Naive thymus-derived CD4-positive, alpha-beta T cell (primary cell): ENCODE measurements at regions not wholly inside any gene's neighbourhood (a gene's known extent, or its start where the extent isn't known, plus 50 kb on each side); places are given as distances from the start of the nearest gene placed in this dataset.

Experiments used
- ATAC-seq: fragments of 150-1000 bp; cut with Tn5 transposase; 2 replicates; pipeline ENCODE4 v1.10.0; 2021; ENCODE audit warnings: mild to moderate bottlenecking, moderate library complexity
- CTCF ChIA-PET: fragments of 350-600 bp; sonication (Branson Sonifier 250); formaldehyde crosslinking; loops from one replicate; lab custom pipeline; 2021; ENCODE audit warnings: antibody characterized with exemption; lab: Charles Lee
- POLR2A ChIA-PET: fragments of 350-600 bp; sonication (Branson Sonifier 250); formaldehyde crosslinking; loops from one replicate; lab custom pipeline; 2021; ENCODE audit warnings: antibody characterized with exemption, inconsistent platforms; lab: Charles Lee
- DNase-seq, 9 donors: peaks; one replicate each; pipeline versions ENCODE4 v3.0.0 to v3.0.0-alpha.2; 2020 to 2022; ENCODE audit warnings: mixed read lengths in 1 of 9
- H3K27ac ChIP-seq: one replicate; pipeline ENCODE4 v1.7.0; 2013; ENCODE audit warnings: mild to moderate bottlenecking, low read depth, low read length, moderate library complexity
- H3K27me3 ChIP-seq, 2 donors: one replicate each; pipeline ENCODE4 v1.7.0; 2013; ENCODE audit warnings: low read length in 2 of 2, mild to moderate bottlenecking in 2 of 2, moderate library complexity in 2 of 2; ENCODE audit not compliant: control insufficient read depth in 2 of 2, insufficient read depth in 2 of 2
- H3K36me3 ChIP-seq, 3 experiments: 1 replicate in 2 of 3; 2 replicates in 1 of 3; pipeline ENCODE4 v1.7.0; 2013; ENCODE audit warnings: low read length in 3 of 3, mild to moderate bottlenecking in 3 of 3, moderate library complexity in 1 of 3; ENCODE audit not compliant: insufficient read depth in 3 of 3, control insufficient read depth in 2 of 3
- H3K4me1 ChIP-seq, 2 donors: one replicate each; pipeline ENCODE4 v1.7.0; 2013; ENCODE audit warnings: low read length in 2 of 2, mild to moderate bottlenecking in 2 of 2, moderate library complexity in 1 of 2; ENCODE audit not compliant: control insufficient read depth in 2 of 2, insufficient read depth in 2 of 2
- H3K4me3 ChIP-seq: 2 replicates; pipeline ENCODE4 v1.7.0; 2013; ENCODE audit warnings: mild to moderate bottlenecking, low read length
- H3K9me3 ChIP-seq, 3 experiments: 1 replicate in 2 of 3; 2 replicates in 1 of 3; pipeline ENCODE4 v1.7.0; 2013; ENCODE audit warnings: low read length in 3 of 3; ENCODE audit not compliant: control insufficient read depth in 2 of 3
- H3K27ac Mint-ChIP-seq, 9 donors: one replicate each; pipeline ENCODE4 v1.8.0; 2020 to 2022; ENCODE audit warnings: mixed read lengths in 9 of 9, mild to moderate bottlenecking in 8 of 9, moderate library complexity in 5 of 9, inconsistent platforms in 2 of 9
- H3K27me3 Mint-ChIP-seq, 5 donors: one replicate each; pipeline ENCODE4 v1.8.0; 2021 to 2022; ENCODE audit warnings: mixed read lengths in 5 of 5, mild to moderate bottlenecking in 1 of 5
- H3K36me3 Mint-ChIP-seq, 5 donors: one replicate each; pipeline ENCODE4 v1.8.0; 2020 to 2022; ENCODE audit warnings: mixed read lengths in 5 of 5, mild to moderate bottlenecking in 3 of 5, inconsistent platforms in 1 of 5
- H3K4me1 Mint-ChIP-seq, 7 donors: one replicate each; pipeline ENCODE4 v1.8.0; 2020 to 2022; ENCODE audit warnings: mixed read lengths in 7 of 7, mild to moderate bottlenecking in 3 of 7, inconsistent platforms in 1 of 7
- H3K4me3 Mint-ChIP-seq, 10 donors: one replicate each; pipeline ENCODE4 v1.8.0; 2020 to 2022; ENCODE audit warnings: mild to moderate bottlenecking in 10 of 10, mixed read lengths in 10 of 10, moderate library complexity in 6 of 10, inconsistent platforms in 2 of 10
- H3K9me3 Mint-ChIP-seq, 11 donors: one replicate each; pipeline ENCODE4 v1.8.0; 2020 to 2022; ENCODE audit warnings: mixed read lengths in 11 of 11, mild to moderate bottlenecking in 4 of 11, inconsistent platforms in 1 of 11, moderate library complexity in 1 of 11
- intact Hi-C, 2 donors: fragments of 100-400 bp; cut with micrococcal nuclease; formaldehyde crosslinking; loops; one replicate each; pipeline ENCODE4 v1.15.1; 2023

DNA sequence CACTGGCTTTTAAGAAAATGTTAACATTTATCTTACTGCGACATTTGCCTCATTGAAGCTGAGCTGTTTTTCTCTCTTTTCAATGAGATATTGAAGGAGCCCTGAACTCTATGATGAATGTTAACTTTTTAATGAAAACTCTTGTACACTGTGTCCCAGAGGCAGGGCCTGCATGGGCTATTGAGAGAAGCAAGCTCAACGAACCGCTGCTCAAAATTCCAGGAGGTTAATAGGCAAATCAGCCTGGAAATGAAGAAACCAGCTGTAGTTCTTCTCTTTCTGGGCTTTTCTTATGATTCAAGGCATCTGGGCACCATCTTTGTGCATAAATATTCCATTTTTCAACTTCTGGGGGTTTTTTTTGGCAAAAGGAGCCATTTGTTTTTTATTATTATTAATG is 168.4 kb upstream of the NPVF start:
- intact Hi-C loops: no loop called here
- H3K9me3 Mint-ChIP-seq: no peaks in the 10 kb centered on the region
- Histone ChIP-seq H3K27ac (no peak overlapping the region), H3K27me3 (no peaks in the 10 kb centered on the region), H3K4me1 (no peaks in the 10 kb centered on the region), H3K36me3 (no peaks in the 10 kb centered on the region), H3K9me3 (no peaks in the 10 kb centered on the region), H3K4me3 (no peak overlapping the region)
- H3K4me1 Mint-ChIP-seq: no peaks in the 10 kb centered on the region
- no peak overlapping the region for H3K4me3 Mint-ChIP-seq
- ATAC-seq: no peak
- DNase-seq: no peak
- POLR2A ChIA-PET: no interaction called here
- peaks cover 3 to 12% (median 7%) of the 10 kb centered on the region in 5 donors for H3K27me3 Mint-ChIP-seq
- no peak overlapping the region for H3K27ac Mint-ChIP-seq
- CTCF ChIA-PET: interaction anchor here (1.0 to 9.5 kb wide), 3 partner anchors 8 to 176 kb away, joined by 3 to 158 read pairs (median 3); no protein-coding TSS in a partner anchor
- peaks cover 0 to 3% (median 0%) of the 10 kb centered on the region in 5 donors for H3K36me3 Mint-ChIP-seq

- H3K27me3 ChIP-seq: no peaks in the 10 kb centered on the region
- POLR2A ChIA-PET: no interaction called here
- Mint-ChIP-seq H3K9me3 (no peaks in the 10 kb centered on the region), H3K27ac (no peak overlapping the region), H3K4me1 (no peaks in the 10 kb centered on the region), H3K27me3 (peaks cover 3 to 10% (median 7%) of the 10 kb centered on the region in 5 donors), H3K36me3 (peaks cover 0 to 3% (median 0%) of the 10 kb centered on the region in 5 donors), H3K4me3 (no peak overlapping the region)
- ATAC-seq (no peak), DNase-seq (no peak)
- H3K36me3 ChIP-seq: no peaks in the 10 kb centered on the region
- no peak overlapping the region for H3K4me3 ChIP-seq
- CTCF ChIA-PET: no interaction called here
- no peak overlapping the region for H3K27ac ChIP-seq
- no peaks in the 10 kb centered on the region for H3K4me1 ChIP-seq
- no peaks in the 10 kb centered on the region for H3K9me3 ChIP-seq
- intact Hi-C loops: no loop called here
These were observed 170.1 kb upstream of the NPVF start for GRCh38 chr7:25398418-25398817.

DNA sequence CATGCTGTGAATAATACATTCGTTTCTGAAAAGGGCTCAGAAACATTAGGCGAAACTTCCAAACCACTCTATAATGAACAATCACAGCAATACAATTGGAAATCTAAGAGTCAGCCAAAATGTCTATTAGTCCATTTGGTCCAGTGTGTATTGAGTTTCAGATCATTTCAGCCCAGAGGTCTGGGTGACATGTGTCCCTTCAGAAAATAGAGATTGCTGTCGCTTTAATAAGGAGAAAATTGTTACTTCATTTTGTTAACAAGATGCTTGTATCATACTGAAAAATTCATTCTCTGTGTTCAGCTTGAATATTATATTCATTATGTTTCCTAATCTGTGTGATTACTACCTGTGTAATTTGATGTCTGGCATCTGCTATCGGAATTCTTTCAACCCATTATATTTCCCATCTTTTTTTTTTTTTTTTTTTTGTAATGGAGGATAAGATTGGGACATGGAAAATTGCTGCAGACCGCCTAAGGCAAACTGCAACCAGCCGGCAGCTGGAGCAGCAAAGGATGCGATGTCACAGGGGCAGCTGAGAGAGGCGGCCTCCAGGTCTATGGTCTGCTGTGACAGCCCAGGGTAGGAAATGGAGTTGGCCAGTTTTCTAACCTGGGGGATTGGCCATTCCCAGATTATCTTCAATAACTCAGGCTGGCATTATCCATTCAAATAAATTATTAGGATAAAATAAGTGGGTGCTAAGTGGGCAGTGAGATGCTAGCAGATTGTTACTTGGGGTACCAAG is 170.9 kb upstream of the NPVF start:
- ATAC-seq: no peak
- Mint-ChIP-seq H3K4me1 (no peaks in the 10 kb centered on the region), H3K27ac (peak overlapping the region in 1 of 9 donors; percentile 63), H3K36me3 (peaks cover 0 to 3% (median 0%) of the 10 kb centered on the region in 5 donors), H3K27me3 (peaks cover 3 to 9% (median 6%) of the 10 kb centered on the region in 5 donors), H3K9me3 (no peaks in the 10 kb centered on the region), H3K4me3 (no peak overlapping the region)
- Histone ChIP-seq H3K4me1 (no peaks in the 10 kb centered on the region), H3K4me3 (no peak overlapping the region), H3K27ac (no peak overlapping the region), H3K27me3 (no peaks in the 10 kb centered on the region), H3K9me3 (no peaks in the 10 kb centered on the region), H3K36me3 (no peaks in the 10 kb centered on the region)
- ChIA-PET POLR2A (no interaction called here), CTCF (interaction anchor here (0.7 kb wide), 1 partner anchor 672 kb away, joined by 3 read pairs; no protein-coding TSS in a partner anchor)
- no peak for DNase-seq
- intact Hi-C loops: no loop called here

DNA sequence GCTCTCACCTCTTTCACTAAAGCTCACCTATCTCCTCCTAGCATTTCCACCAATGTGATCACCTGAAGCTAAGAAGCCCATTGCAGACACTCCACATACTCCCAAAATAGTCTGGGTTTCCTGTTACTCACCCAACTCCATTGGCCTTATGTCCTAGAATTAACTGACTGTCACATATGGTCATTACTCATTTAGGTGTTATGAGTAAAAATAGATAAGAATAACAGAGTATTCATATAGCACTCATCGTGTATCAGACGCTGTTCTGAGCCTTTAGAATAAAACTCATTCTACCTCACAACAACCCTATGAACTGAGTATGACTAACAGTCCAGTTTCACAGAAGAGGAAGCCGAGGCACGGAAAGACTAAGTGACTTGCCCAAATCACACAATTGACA is 174.2 kb upstream of the NPVF start:
- CTCF ChIA-PET: no interaction called here
- no peak for ATAC-seq
- no peak overlapping the region for H3K4me3 Mint-ChIP-seq

DNA sequence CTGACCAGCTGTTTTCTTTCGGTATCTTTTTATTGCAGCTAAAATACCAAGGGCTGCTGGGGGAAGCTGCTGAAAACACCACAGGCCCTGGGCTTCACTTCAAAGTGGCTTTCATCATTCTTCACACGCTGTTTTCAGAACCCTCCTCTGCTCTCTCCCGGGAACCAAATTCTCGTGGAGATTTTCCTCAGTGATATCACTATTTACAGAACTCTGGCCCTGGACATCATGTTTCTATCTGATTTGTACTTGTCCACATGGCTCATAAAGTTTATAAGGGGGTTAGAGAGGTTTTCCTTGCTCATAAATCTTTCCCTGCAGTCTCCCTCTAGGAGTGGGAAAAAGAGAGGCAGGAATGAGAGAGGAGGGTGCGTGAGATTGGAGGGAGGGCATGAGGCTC is 177.4 kb upstream of the NPVF start:
- no peaks in the 10 kb centered on the region for H3K9me3 ChIP-seq
- no peaks in the 10 kb centered on the region for H3K36me3 ChIP-seq
- Mint-ChIP-seq H3K4me3 (no peak overlapping the region), H3K27me3 (peaks cover 3 to 22% (median 4%) of the 10 kb centered on the region in 5 donors), H3K9me3 (no peaks in the 10 kb centered on the region), H3K4me1 (peaks cover 0 to 4% (median 0%) of the 10 kb centered on the region in 7 donors), H3K36me3 (peaks cover 0 to 6% (median 0%) of the 10 kb centered on the region in 5 donors), H3K27ac (no peak overlapping the region)
- ChIA-PET CTCF (no interaction called here), POLR2A (interaction anchor here (0.6 kb wide), 1 partner anchor 1913 kb away, joined by 3 read pairs; no protein-coding TSS in a partner anchor)
- H3K27me3 ChIP-seq: no peaks in the 10 kb centered on the region
- intact Hi-C loops: no loop called here
- ATAC-seq (no peak), DNase-seq (no peak)
- H3K4me1 ChIP-seq: no peaks in the 10 kb centered on the region
- H3K4me3 ChIP-seq: no peak overlapping the region
- H3K27ac ChIP-seq: no peak overlapping the region

More for the DNA sequence above, 174.2 kb upstream of the NPVF start:
- no peak for DNase-seq
- Mint-ChIP-seq H3K27me3 (peaks cover 3 to 17% (median 7%) of the 10 kb centered on the region in 5 donors), H3K36me3 (peaks cover 0 to 6% (median 0%) of the 10 kb centered on the region in 5 donors), H3K4me1 (peaks cover 0 to 4% (median 0%) of the 10 kb centered on the region in 7 donors), H3K27ac (no peak overlapping the region), H3K9me3 (no peaks in the 10 kb centered on the region)
- no peaks in the 10 kb centered on the region for H3K27me3 ChIP-seq
- intact Hi-C loops: no loop called here
- POLR2A ChIA-PET: no interaction called here
- H3K27ac ChIP-seq: no peak overlapping the region
- H3K9me3 ChIP-seq: no peaks in the 10 kb centered on the region
- H3K36me3 ChIP-seq: no peaks in the 10 kb centered on the region
- no peak overlapping the region for H3K4me3 ChIP-seq
- H3K4me1 ChIP-seq: no peaks in the 10 kb centered on the region

- peaks cover 0 to 3% (median 0%) of the 10 kb centered on the region in 5 donors for H3K36me3 Mint-ChIP-seq
- Histone ChIP-seq H3K9me3 (no peaks in the 10 kb centered on the region), H3K27me3 (no peaks in the 10 kb centered on the region), H3K36me3 (no peaks in the 10 kb centered on the region), H3K4me1 (no peaks in the 10 kb centered on the region), H3K27ac (no peak overlapping the region), H3K4me3 (no peak overlapping the region)
- no peak for ATAC-seq
- H3K4me1 Mint-ChIP-seq: peaks cover 0 to 4% (median 0%) of the 10 kb centered on the region in 7 donors
- H3K9me3 Mint-ChIP-seq: no peaks in the 10 kb centered on the region
- no peak for DNase-seq
- ChIA-PET POLR2A (no interaction called here), CTCF (interaction anchor here (1.4 to 2.3 kb wide), 2 partner anchors 10 to 15 kb away, joined by 3 to 5 read pairs; no protein-coding TSS in a partner anchor)
- no peak overlapping the region for H3K4me3 Mint-ChIP-seq
- no peak overlapping the region for H3K27ac Mint-ChIP-seq
- H3K27me3 Mint-ChIP-seq: peaks cover 0 to 15% (median 4%) of the 10 kb centered on the region in 5 donors
- intact Hi-C loops: no loop called here
These were observed 178.8 kb upstream of the NPVF start for GRCh38 chr7:25407053-25407452.
